KBM-7 (cell line): ENCODE measurements at regions not wholly inside any gene's neighbourhood (a gene's known extent, or its start where the extent isn't known, plus 50 kb on each side); places are given as distances from the start of the nearest gene placed in this dataset.
"Not testable (repeated sequence)": the region's sequence is repeated elsewhere in the genome, so short reads cannot be mapped to it uniquely, and the experiment has no call there.

Experiments
- DNase-seq: peaks from one replicate; pipeline ENCODE4 v3.0.0-alpha.2; 2015
- in situ Hi-C: fragments of 300-500 bp; cut with MboI; formaldehyde crosslinking; loops from 2 replicates; pipeline ENCODE4 v1.14.3; 2020; ENCODE audit warnings: low sequenced_read_pairs, low pct_unique_long_range_greater_than_20kb, mixed read lengths

GRCh38 chr2:65943099-65943786 lies 491.7 kb upstream of the MEIS1 start:
- in situ Hi-C loops = no loop called here
- no peak for DNase-seq

GRCh38 chr2:65940856-65941255 lies 494.1 kb upstream of the MEIS1 start:
- in situ Hi-C loops = no loop called here

GRCh38 chr2:65939687-65940086 lies 495.2 kb upstream of the MEIS1 start:
- DNase-seq = no peak
- in situ Hi-C loops = no loop called here

More at GRCh38 chr2:65940856-65941255, 494.1 kb upstream of the MEIS1 start:
- DNase-seq = peak; percentile 78

GRCh38 chr2:65937379-65938160 lies 497.4 kb upstream of the MEIS1 start:
- DNase-seq = no peak
- in situ Hi-C loops = no loop called here

GRCh38 chr2:65934992-65935629 lies 499.8 kb upstream of the MEIS1 start:
- in situ Hi-C loops = no loop called here
- DNase-seq = no peak

GRCh38 chr2:65932571-65932970 lies 500.2 kb upstream of the SPRED2 start:
- DNase-seq = no peak
- in situ Hi-C loops = no loop called here

- DNase-seq = no peak
- in situ Hi-C loops = no loop called here
These were observed 498.7 kb upstream of the SPRED2 start for GRCh38 chr2:65931056-65931455.

GRCh38 chr2:65930259-65930658 lies 497.9 kb upstream of the SPRED2 start:
- DNase-seq = no peak
- in situ Hi-C loops = no loop called here

- DNase-seq, in situ Hi-C loops: not testable (repeated sequence)
These were observed 497.3 kb upstream of the SPRED2 start for GRCh38 chr2:65929664-65930063.

GRCh38 chr2:65922794-65923193 lies 490.4 kb upstream of the SPRED2 start:
- DNase-seq = peak; percentile 79
- in situ Hi-C loops = no loop called here

GRCh38 chr2:65922030-65922429 lies 489.6 kb upstream of the SPRED2 start:
- DNase-seq = no peak
- in situ Hi-C loops = no loop called here

GRCh38 chr2:65921116-65921515 lies 488.7 kb upstream of the SPRED2 start:
- no peak for DNase-seq
- in situ Hi-C loops = no loop called here

GRCh38 chr2:65920659-65921058 lies 488.3 kb upstream of the SPRED2 start:
- in situ Hi-C loops = no loop called here
- no peak for DNase-seq

- in situ Hi-C loops = no loop called here
- DNase-seq = no peak
These were observed 487.3 kb upstream of the SPRED2 start for GRCh38 chr2:65919550-65920188.

- no peak for DNase-seq
- in situ Hi-C loops = no loop called here
These were observed 486.4 kb upstream of the SPRED2 start for GRCh38 chr2:65918760-65919187.

GRCh38 chr2:65917986-65918385 lies 485.6 kb upstream of the SPRED2 start:
- in situ Hi-C loops = no loop called here
- DNase-seq = no peak

- no peak for DNase-seq
- in situ Hi-C loops = no loop called here
These were observed 484.4 kb upstream of the SPRED2 start for GRCh38 chr2:65916785-65917295.

- no peak for DNase-seq
- in situ Hi-C loops = no loop called here
These were observed 483.8 kb upstream of the SPRED2 start for GRCh38 chr2:65916177-65916576.

- no peak for DNase-seq
- in situ Hi-C loops = no loop called here
These were observed 482.9 kb upstream of the SPRED2 start for GRCh38 chr2:65915273-65915672.
